ENCODE measurements at regions not wholly inside any gene's neighbourhood (a gene's known extent, or its start where the extent isn't known, plus 50 kb on each side); places are given as distances from the start of the nearest gene placed in this dataset.

DNA sequence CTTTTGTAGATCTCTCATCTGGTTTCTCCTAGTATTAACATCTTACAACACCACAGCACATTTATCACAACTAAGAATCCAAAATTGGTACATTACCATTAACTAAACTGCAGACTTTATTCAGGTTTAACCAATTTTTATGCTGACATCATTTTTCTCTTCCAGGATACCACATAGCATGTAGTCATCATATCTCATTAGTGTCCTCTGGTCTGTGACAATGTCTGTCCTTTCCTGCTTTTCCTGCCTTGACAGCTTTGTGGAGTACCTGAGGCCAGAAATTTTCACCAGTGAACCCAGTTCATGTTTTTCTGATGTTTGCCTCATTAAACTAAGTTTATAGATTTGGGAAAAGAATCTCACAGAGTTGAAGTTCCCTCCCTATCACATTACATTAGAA, 294.7 kb upstream of the TNC start:
- no peak for DNase-seq (ENCODE audit: low read depth, low spot score)
- TF ChIP-seq, protein P1, sequence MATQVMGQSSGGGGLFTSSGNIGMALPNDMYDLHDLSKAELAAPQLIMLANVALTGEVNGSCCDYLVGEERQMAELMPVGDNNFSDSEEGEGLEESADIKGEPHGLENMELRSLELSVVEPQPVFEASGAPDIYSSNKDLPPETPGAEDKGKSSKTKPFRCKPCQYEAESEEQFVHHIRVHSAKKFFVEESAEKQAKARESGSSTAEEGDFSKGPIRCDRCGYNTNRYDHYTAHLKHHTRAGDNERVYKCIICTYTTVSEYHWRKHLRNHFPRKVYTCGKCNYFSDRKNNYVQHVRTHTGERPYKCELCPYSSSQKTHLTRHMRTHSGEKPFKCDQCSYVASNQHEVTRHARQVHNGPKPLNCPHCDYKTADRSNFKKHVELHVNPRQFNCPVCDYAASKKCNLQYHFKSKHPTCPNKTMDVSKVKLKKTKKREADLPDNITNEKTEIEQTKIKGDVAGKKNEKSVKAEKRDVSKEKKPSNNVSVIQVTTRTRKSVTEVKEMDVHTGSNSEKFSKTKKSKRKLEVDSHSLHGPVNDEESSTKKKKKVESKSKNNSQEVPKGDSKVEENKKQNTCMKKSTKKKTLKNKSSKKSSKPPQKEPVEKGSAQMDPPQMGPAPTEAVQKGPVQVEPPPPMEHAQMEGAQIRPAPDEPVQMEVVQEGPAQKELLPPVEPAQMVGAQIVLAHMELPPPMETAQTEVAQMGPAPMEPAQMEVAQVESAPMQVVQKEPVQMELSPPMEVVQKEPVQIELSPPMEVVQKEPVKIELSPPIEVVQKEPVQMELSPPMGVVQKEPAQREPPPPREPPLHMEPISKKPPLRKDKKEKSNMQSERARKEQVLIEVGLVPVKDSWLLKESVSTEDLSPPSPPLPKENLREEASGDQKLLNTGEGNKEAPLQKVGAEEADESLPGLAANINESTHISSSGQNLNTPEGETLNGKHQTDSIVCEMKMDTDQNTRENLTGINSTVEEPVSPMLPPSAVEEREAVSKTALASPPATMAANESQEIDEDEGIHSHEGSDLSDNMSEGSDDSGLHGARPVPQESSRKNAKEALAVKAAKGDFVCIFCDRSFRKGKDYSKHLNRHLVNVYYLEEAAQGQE (IDR thresholded peaks at IDR 0.05; ENCODE audit: insufficient read depth in 1 of 2, low read depth in 2 of 2, low read length in 1 of 2), result no peak
- no peak for TF ChIP-seq TCF7L2 (IDR thresholded peaks at IDR 0.05; ENCODE audit: low read depth, low read length)
- TF ChIP-seq CTCF (IDR thresholded peaks at IDR 0.05), result no peak
- TF ChIP-seq SIN3A (IDR thresholded peaks at IDR 0.05; ENCODE audit: borderline replicate concordance, insufficient read depth, low read depth, low read length), result no peak
- TF ChIP-seq POLR2AphosphoS5 (IDR thresholded peaks at IDR 0.05; ENCODE audit: low read depth, low read length), result no peak
- ChIA-PET CTCF (no interaction called here), POLR2A (no interaction called here)
- no peak for ATAC-seq
- H3K36me3 ChIP-seq (ENCODE audit: control insufficient read depth, insufficient read depth, low read length), result no peaks in the 10 kb centered on the region
- no TSS peak for BruUV-seq (replicated peaks)
- in situ Hi-C loops (cut with HindIII; ENCODE audit: low pct_unique_long_range_greater_than_20kb, low sequenced_read_pairs) (no loop called here), intact Hi-C loops (cut with micrococcal nuclease; ENCODE audit: unreplicated experiment) (no loop called here)
- no peak overlapping the region for H3K27ac ChIP-seq (ENCODE audit: low read length)
- H3K4me1 ChIP-seq (ENCODE audit: control insufficient read depth, insufficient read depth, low read length), result no peaks in the 10 kb centered on the region
- H3K27me3 ChIP-seq (ENCODE audit: control insufficient read depth, insufficient read depth, low read length), result no peaks in the 10 kb centered on the region
- H3K9me3 ChIP-seq (ENCODE audit: control insufficient read depth, insufficient read depth, low read depth, low read length), result no peaks in the 10 kb centered on the region
- no peak overlapping the region for H3K4me3 ChIP-seq (ENCODE audit: low read depth in 2 of 2, low read length in 2 of 2)

GRCh38 chr9:115413304-115413703, 295.3 kb upstream of the TNC start:
- intact Hi-C loops (cut with micrococcal nuclease; ENCODE audit: unreplicated experiment), result no loop called here
- Histone ChIP-seq H3K4me3 (ENCODE audit: low read depth in 2 of 2, low read length in 2 of 2) (no peak overlapping the region), H3K27me3 (ENCODE audit: control insufficient read depth, insufficient read depth, low read length) (no peaks in the 10 kb centered on the region), H3K36me3 (ENCODE audit: control insufficient read depth, insufficient read depth, low read length) (no peaks in the 10 kb centered on the region), H3K27ac (ENCODE audit: low read length) (no peak overlapping the region), H3K9me3 (ENCODE audit: control insufficient read depth, insufficient read depth, low read depth, low read length) (no peaks in the 10 kb centered on the region), H3K4me1 (ENCODE audit: control insufficient read depth, insufficient read depth, low read length) (no peaks in the 10 kb centered on the region)
- POLR2A ChIA-PET, result no interaction called here
- DNase-seq (ENCODE audit: low read depth, low spot score) (no peak), ATAC-seq (no peak)
- no peak for TF ChIP-seq CTCF (IDR thresholded peaks at IDR 0.05)
- no peak for TF ChIP-seq TCF7L2 (IDR thresholded peaks at IDR 0.05; ENCODE audit: low read depth, low read length)
- no peak for TF ChIP-seq POLR2AphosphoS5 (IDR thresholded peaks at IDR 0.05; ENCODE audit: low read depth, low read length)
- no peak for TF ChIP-seq SIN3A (IDR thresholded peaks at IDR 0.05; ENCODE audit: borderline replicate concordance, insufficient read depth, low read depth, low read length)
- TF ChIP-seq, protein P1 (IDR thresholded peaks at IDR 0.05; ENCODE audit: insufficient read depth in 1 of 2, low read depth in 2 of 2, low read length in 1 of 2), result no peak
- in situ Hi-C loops (cut with HindIII; ENCODE audit: low pct_unique_long_range_greater_than_20kb, low sequenced_read_pairs), result no loop called here
- no TSS peak for BruUV-seq (replicated peaks)
- CTCF ChIA-PET, result no interaction called here
